ENCODE measurements at regions not wholly inside any gene's neighbourhood (a gene's known extent, or its start where the extent isn't known, plus 50 kb on each side); places are given as distances from the start of the nearest gene placed in this dataset.
"Not testable (repeated sequence)": the region's sequence is repeated elsewhere in the genome, so short reads cannot be mapped to it uniquely, and the experiment has no call there.

DNA sequence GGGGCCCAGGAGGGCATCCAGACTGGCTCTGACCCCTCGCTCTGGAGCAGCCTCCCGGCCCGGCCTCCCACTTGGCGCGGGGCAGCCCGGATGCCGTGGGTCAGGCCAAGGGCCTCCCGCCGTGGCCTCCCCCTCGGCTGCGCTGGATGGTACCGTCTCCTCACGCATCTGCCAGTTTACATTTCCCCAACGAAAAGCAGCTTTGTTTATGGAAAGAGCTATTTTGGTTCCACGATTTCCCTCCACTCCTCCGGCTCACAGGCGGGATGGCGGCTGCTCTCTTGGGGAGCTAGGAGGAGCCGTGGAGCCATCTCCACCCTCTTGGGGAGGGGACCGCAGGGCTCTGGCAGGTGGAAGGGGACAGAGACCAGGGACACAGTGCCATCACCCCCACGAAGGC, 93.2 kb upstream of the MYL10 start:
- Mint-ChIP-seq H3K27ac (no peak overlapping the region), H3K4me3 (no peak overlapping the region), H3K4me1 (ENCODE audit: unreplicated experiment) (peaks cover 13% of the 10 kb centered on the region), H3K9me3 (no peaks in the 10 kb centered on the region), H3K36me3 (no peaks in the 10 kb centered on the region), H3K27me3 (peaks cover 5% of the 10 kb centered on the region)
- DNase-seq (ENCODE audit: extremely low spot score, unreplicated experiment), result no peak
- TF ChIP-seq CTCF (conservative IDR thresholded peaks at IDR 0.05), result no peak

GRCh38 chr7:101723835-101724234, 93.6 kb upstream of the CUX1 start:
- no peak for TF ChIP-seq CTCF (conservative IDR thresholded peaks at IDR 0.05)
- H3K27ac Mint-ChIP-seq, result no peak overlapping the region
- H3K4me1 Mint-ChIP-seq (ENCODE audit: unreplicated experiment), result peaks cover 4% of the 10 kb centered on the region
- no peaks in the 10 kb centered on the region for H3K36me3 Mint-ChIP-seq
- no peak for DNase-seq (ENCODE audit: extremely low spot score, unreplicated experiment)
- H3K9me3 Mint-ChIP-seq, result no peaks in the 10 kb centered on the region
- peaks cover 3% of the 10 kb centered on the region for H3K27me3 Mint-ChIP-seq
- no peak overlapping the region for H3K4me3 Mint-ChIP-seq

- Mint-ChIP-seq H3K27ac (no peak overlapping the region), H3K9me3 (no peaks in the 10 kb centered on the region), H3K4me1 (ENCODE audit: unreplicated experiment) (peaks cover 9% of the 10 kb centered on the region), H3K36me3 (no peaks in the 10 kb centered on the region), H3K4me3 (no peak overlapping the region), H3K27me3 (peaks cover 3% of the 10 kb centered on the region)
- no peak for DNase-seq (ENCODE audit: extremely low spot score, unreplicated experiment)
- no peak for TF ChIP-seq CTCF (conservative IDR thresholded peaks at IDR 0.05)
These were observed 92.5 kb upstream of the CUX1 start for GRCh38 chr7:101724957-101725356.

- Mint-ChIP-seq H3K27ac (no peak overlapping the region), H3K9me3 (no peaks in the 10 kb centered on the region), H3K4me3 (no peak overlapping the region), H3K36me3 (no peaks in the 10 kb centered on the region), H3K27me3 (peaks cover 3% of the 10 kb centered on the region), H3K4me1 (ENCODE audit: unreplicated experiment) (peaks cover 9% of the 10 kb centered on the region)
- no peak for TF ChIP-seq CTCF (conservative IDR thresholded peaks at IDR 0.05)
- DNase-seq (ENCODE audit: extremely low spot score, unreplicated experiment), result no peak
These were observed 91.5 kb upstream of the CUX1 start for GRCh38 chr7:101725921-101726320.

DNA sequence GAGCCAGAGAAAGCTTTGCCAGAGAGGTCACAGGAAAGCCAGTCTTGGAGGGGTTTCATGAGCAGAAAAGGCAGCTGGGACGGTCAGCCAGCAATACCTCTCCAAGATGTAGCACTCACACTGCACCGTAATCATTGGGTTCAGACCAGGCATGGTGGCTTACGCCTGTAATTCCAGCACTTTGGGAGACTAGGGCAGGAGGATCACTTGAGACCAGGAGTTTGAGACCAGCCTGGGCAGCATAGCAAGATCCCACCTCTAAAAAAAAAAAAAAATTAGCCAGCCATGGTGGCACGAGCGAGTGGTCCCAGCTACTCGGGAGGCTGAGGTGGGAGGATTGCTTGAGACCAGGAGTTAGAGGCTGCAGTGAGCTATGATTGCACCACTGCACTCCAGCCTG, 90.2 kb upstream of the CUX1 start:
- H3K27ac Mint-ChIP-seq, result no peak overlapping the region
- no peak overlapping the region for H3K4me3 Mint-ChIP-seq
- peaks cover 18% of the 10 kb centered on the region for H3K4me1 Mint-ChIP-seq (ENCODE audit: unreplicated experiment)
- no peaks in the 10 kb centered on the region for H3K36me3 Mint-ChIP-seq
- no peaks in the 10 kb centered on the region for H3K9me3 Mint-ChIP-seq
- TF ChIP-seq CTCF (conservative IDR thresholded peaks at IDR 0.05), result no peak
- no peak for DNase-seq (ENCODE audit: extremely low spot score, unreplicated experiment)
- H3K27me3 Mint-ChIP-seq, result peaks cover 9% of the 10 kb centered on the region

DNA sequence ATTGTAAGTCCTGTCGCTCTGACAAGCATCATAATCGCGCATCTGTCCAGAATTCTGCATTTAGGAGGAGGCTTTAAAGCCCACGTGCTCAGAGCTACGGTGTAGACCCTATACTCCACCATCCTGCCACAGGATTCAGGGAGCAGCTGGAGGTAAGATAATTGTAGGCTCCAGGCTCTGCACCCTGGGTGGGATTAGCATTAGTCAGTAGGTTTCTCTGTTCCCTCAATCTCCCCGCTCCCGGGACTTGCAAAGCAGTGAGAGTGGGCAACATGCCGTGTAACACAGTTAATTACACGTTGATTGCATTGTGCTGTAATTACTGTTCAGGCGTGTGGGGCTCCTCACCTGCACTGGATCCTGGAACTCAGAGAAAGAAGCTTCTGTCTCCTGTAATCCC, 89.3 kb upstream of the CUX1 start:
- H3K4me1 Mint-ChIP-seq (ENCODE audit: unreplicated experiment), result peaks cover 18% of the 10 kb centered on the region
- H3K36me3 Mint-ChIP-seq, result no peaks in the 10 kb centered on the region
- TF ChIP-seq CTCF (conservative IDR thresholded peaks at IDR 0.05), result no peak
- no peak for DNase-seq (ENCODE audit: extremely low spot score, unreplicated experiment)
- H3K4me3 Mint-ChIP-seq, result no peak overlapping the region
- no peak overlapping the region for H3K27ac Mint-ChIP-seq
- H3K27me3 Mint-ChIP-seq, result peaks cover 9% of the 10 kb centered on the region
- no peaks in the 10 kb centered on the region for H3K9me3 Mint-ChIP-seq

DNA sequence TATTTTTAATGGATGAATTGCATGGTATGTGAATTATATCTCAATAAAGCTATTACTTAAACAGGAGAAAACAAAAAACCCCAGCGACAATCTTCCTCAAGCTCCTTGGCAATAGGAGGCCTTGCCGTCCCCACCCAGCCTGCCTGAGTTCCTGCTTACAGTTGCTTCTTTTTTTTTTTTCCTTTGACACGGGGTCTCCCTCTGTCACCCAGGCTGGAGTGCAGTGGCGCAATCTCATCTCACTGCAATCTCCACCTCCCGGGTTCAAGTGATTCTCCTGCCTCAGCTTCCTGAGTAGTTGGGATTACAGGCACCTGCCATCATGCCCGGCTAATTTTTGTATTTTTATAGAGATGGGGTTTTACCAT, 88.6 kb upstream of the CUX1 start:
- not testable (repeated sequence) for DNase-seq (ENCODE audit: extremely low spot score, unreplicated experiment); H3K27me3 Mint-ChIP-seq; H3K9me3 Mint-ChIP-seq; H3K27ac Mint-ChIP-seq; H3K36me3 Mint-ChIP-seq; H3K4me3 Mint-ChIP-seq
- H3K4me1 Mint-ChIP-seq (ENCODE audit: unreplicated experiment), result peaks cover 23% of the 10 kb centered on the region

Data from type B pancreatic cell (in vitro differentiated cells).